Epithelial cell of proximal tubule (primary cell): ENCODE measurements at regions not wholly inside any gene's neighbourhood (a gene's known extent, or its start where the extent isn't known, plus 50 kb on each side); places are given as distances from the start of the nearest gene placed in this dataset.

Source experiments
- DNase-seq: peaks from one replicate; pipeline ENCODE4 v3.0.0-alpha.2; 2011; ENCODE audit warnings: low read depth
- H3K4me3 ChIP-seq: 2 replicates; pipeline ENCODE4 v1.5.1; 2011; ENCODE audit warnings: low read depth, mild to moderate bottlenecking, low read length
- CTCF ChIP-seq: conservative IDR thresholded peaks from 2 replicates; pipeline ENCODE4 v1.5.1; 2012; ENCODE audit warnings: low read depth, mild to moderate bottlenecking, low read length

DNA sequence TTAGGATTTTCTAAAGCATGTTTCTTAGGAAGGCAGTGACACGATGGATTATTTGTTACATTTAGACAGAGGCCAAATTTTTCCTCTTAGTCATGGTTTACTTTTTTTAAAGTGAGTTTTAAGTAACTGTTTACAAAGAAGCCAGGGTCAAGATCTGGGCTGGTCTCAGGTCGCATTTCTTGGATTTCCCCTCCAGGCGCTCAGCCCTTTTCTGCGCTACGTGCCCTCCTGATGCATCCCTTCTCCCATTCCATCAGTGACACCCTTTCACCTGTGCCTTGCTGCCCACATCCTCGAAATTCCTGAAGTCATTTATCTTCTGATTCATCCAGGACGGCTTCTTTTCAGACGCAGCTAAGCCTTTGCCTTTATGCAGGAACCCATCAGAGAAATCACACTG is 330.3 kb downstream of the IRX1 start:
- TF ChIP-seq CTCF, result no peak
- no peak for DNase-seq
- no peak overlapping the region for H3K4me3 ChIP-seq

GRCh38 chr5:3929799-3930198 is 334.2 kb downstream of the IRX1 start:
- no peak for DNase-seq
- TF ChIP-seq CTCF, result no peak
- H3K4me3 ChIP-seq, result no peak overlapping the region

- no peak for TF ChIP-seq CTCF
- DNase-seq, result no peak
- H3K4me3 ChIP-seq, result no peak overlapping the region
Measured at GRCh38 chr5:3931976-3932375, 336.3 kb downstream of the IRX1 start.

GRCh38 chr5:3933536-3933935 is 337.9 kb downstream of the IRX1 start:
- no peak for TF ChIP-seq CTCF
- H3K4me3 ChIP-seq, result no peak overlapping the region
- DNase-seq, result no peak

GRCh38 chr5:3933966-3934365 is 338.3 kb downstream of the IRX1 start:
- no peak for DNase-seq
- no peak for TF ChIP-seq CTCF
- H3K4me3 ChIP-seq, result no peak overlapping the region

- no peak for DNase-seq
Measured at GRCh38 chr5:3943859-3944258, 348.2 kb downstream of the IRX1 start.

DNA sequence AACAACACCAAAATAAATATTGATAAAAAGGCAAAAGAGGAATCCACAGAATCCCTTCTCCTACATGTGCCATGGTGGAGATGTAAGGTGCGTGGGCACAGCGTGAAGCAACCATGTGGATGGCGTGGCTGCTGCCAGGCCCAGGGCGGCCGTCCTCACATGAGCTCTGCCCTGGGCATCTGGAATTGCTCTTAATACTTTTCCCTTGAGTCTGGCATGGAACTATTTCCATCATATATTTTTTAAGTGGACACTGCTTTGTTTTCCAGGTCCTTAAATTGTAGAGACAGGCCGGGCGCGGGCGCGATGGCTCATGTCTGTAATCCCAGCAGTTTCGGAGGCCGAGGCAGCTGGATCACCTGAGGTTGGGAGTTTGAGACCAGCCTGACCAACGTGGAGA is 349.3 kb downstream of the IRX1 start:
- DNase-seq, result no peak
- H3K4me3 ChIP-seq, result no peak overlapping the region
- TF ChIP-seq CTCF, result no peak

More at GRCh38 chr5:3943859-3944258, 348.2 kb downstream of the IRX1 start:
- no peak overlapping the region for H3K4me3 ChIP-seq
- TF ChIP-seq CTCF, result no peak
